CD4-positive, alpha-beta T cell treated with Interleukin-2 at 100 ng/mL for 4 hours (primary cell): ENCODE measurements at regions not wholly inside any gene's neighbourhood (a gene's known extent, or its start where the extent isn't known, plus 50 kb on each side); places are given as distances from the start of the nearest gene placed in this dataset.

ENCODE experiments used
- DNase-seq: peaks from one replicate; pipeline ENCODE4 v3.0.0-alpha.2; 2020; ENCODE audit warnings: low spot score

GRCh38 chr10:128281861-128282260, 155.6 kb upstream of the MKI67 start:
- DNase-seq, result no peak

GRCh38 chr10:128286141-128286761, 160.0 kb upstream of the MKI67 start:
- DNase-seq, result no peak

GRCh38 chr10:128286762-128287500, 160.7 kb upstream of the MKI67 start:
- DNase-seq, result no peak

GRCh38 chr10:128287921-128288320, 161.7 kb upstream of the MKI67 start:
- DNase-seq, result no peak

- DNase-seq, result no peak
These were observed 163.4 kb upstream of the MKI67 start for GRCh38 chr10:128289621-128290020.

- no peak for DNase-seq
These were observed 168.8 kb upstream of the MKI67 start for GRCh38 chr10:128295003-128295402.

- DNase-seq, result no peak
These were observed 170.2 kb upstream of the MKI67 start for GRCh38 chr10:128296253-128297007.

- no peak for DNase-seq
These were observed 171.6 kb upstream of the MKI67 start for GRCh38 chr10:128297709-128298378.

GRCh38 chr10:128298587-128298986, 172.4 kb upstream of the MKI67 start:
- DNase-seq, result no peak

GRCh38 chr10:128300290-128300824, 174.1 kb upstream of the MKI67 start:
- DNase-seq, result no peak

GRCh38 chr10:128301051-128301450, 174.8 kb upstream of the MKI67 start:
- DNase-seq, result no peak

- no peak for DNase-seq
These were observed 176.6 kb upstream of the MKI67 start for GRCh38 chr10:128302808-128303207.

GRCh38 chr10:128304271-128304670, 178.0 kb upstream of the MKI67 start:
- DNase-seq, result no peak

- DNase-seq, result no peak
These were observed 179.6 kb upstream of the MKI67 start for GRCh38 chr10:128305601-128306345.

GRCh38 chr10:128306535-128306934, 180.3 kb upstream of the MKI67 start:
- no peak for DNase-seq

GRCh38 chr10:128306966-128307365, 180.7 kb upstream of the MKI67 start:
- DNase-seq, result no peak

GRCh38 chr10:128307820-128308219, 181.6 kb upstream of the MKI67 start:
- no peak for DNase-seq

GRCh38 chr10:128310971-128311658, 184.9 kb upstream of the MKI67 start:
- no peak for DNase-seq

- no peak for DNase-seq
These were observed 186.0 kb upstream of the MKI67 start for GRCh38 chr10:128312250-128312649.

GRCh38 chr10:128314686-128315085, 188.5 kb upstream of the MKI67 start:
- no peak for DNase-seq
